ENCODE measurements at regions not wholly inside any gene's neighbourhood (a gene's known extent, or its start where the extent isn't known, plus 50 kb on each side); places are given as distances from the start of the nearest gene placed in this dataset.

- intact Hi-C loops (cut with DNase I), result no loop called here
- no peaks in the 10 kb centered on the region for H3K27me3 ChIP-seq
- no peak overlapping the region for H3K27ac ChIP-seq
- WGBS, 3 donors, result 87 to 94% (median 90%) methylated on average over 2 of the region's 2 CpGs
- H3K36me3 ChIP-seq, result no peaks in the 10 kb centered on the region
- TF ChIP-seq POLR2A (IDR thresholded peaks at IDR 0.05) (no peak), CTCF (IDR thresholded peaks at IDR 0.05) (no peak), EP300 (IDR thresholded peaks at IDR 0.05) (no peak)
- no peaks in the 10 kb centered on the region for H3K9me3 ChIP-seq
- DNase-seq, result no peak
- no peaks in the 10 kb centered on the region for H3K4me1 ChIP-seq (ENCODE audit: insufficient read depth)
- H3K4me3 ChIP-seq, result no peak overlapping the region
Observed at GRCh38 chr4:149277705-149278104, 537.9 kb downstream of the IQCM start.

GRCh38 chr4:149269835-149270234, 545.8 kb downstream of the IQCM start:
- intact Hi-C loops (cut with DNase I), result no loop called here
- H3K27me3 ChIP-seq, result no peaks in the 10 kb centered on the region
- no peaks in the 10 kb centered on the region for H3K36me3 ChIP-seq
- no peak overlapping the region for H3K4me3 ChIP-seq
- no peaks in the 10 kb centered on the region for H3K9me3 ChIP-seq
- TF ChIP-seq CTCF (IDR thresholded peaks at IDR 0.05) (no peak), POLR2A (IDR thresholded peaks at IDR 0.05) (no peak), EP300 (IDR thresholded peaks at IDR 0.05) (no peak)
- H3K27ac ChIP-seq, result no peak overlapping the region
- no peaks in the 10 kb centered on the region for H3K4me1 ChIP-seq (ENCODE audit: insufficient read depth)
- 93 to 94% (median 93%) methylated on average over 1 of the region's 1 CpG for WGBS, 3 donors
- DNase-seq, result no peak

- no peaks in the 10 kb centered on the region for H3K36me3 ChIP-seq
- no peak overlapping the region for H3K27ac ChIP-seq
- H3K4me1 ChIP-seq (ENCODE audit: insufficient read depth), result no peaks in the 10 kb centered on the region
- no peaks in the 10 kb centered on the region for H3K27me3 ChIP-seq
- H3K4me3 ChIP-seq, result no peak overlapping the region
- intact Hi-C loops (cut with DNase I), result no loop called here
- TF ChIP-seq CTCF (IDR thresholded peaks at IDR 0.05) (no peak), EP300 (IDR thresholded peaks at IDR 0.05) (no peak), POLR2A (IDR thresholded peaks at IDR 0.05) (no peak)
- DNase-seq, result no peak
- no peaks in the 10 kb centered on the region for H3K9me3 ChIP-seq
- 76 to 88% (median 79%) methylated on average over 3 of the region's 3 CpGs for WGBS, 3 donors
Observed at GRCh38 chr4:149266301-149266700, 549.3 kb downstream of the IQCM start.

GRCh38 chr4:149265645-149266044, 550.0 kb downstream of the IQCM start:
- H3K27me3 ChIP-seq, result no peaks in the 10 kb centered on the region
- intact Hi-C loops (cut with DNase I), result no loop called here
- 77 to 95% (median 87%) methylated on average over 3 of the region's 3 CpGs for WGBS, 3 donors
- H3K9me3 ChIP-seq, result no peaks in the 10 kb centered on the region
- TF ChIP-seq EP300 (IDR thresholded peaks at IDR 0.05) (no peak), POLR2A (IDR thresholded peaks at IDR 0.05) (no peak), CTCF (IDR thresholded peaks at IDR 0.05) (no peak)
- no peak overlapping the region for H3K27ac ChIP-seq
- H3K4me1 ChIP-seq (ENCODE audit: insufficient read depth), result no peaks in the 10 kb centered on the region
- no peaks in the 10 kb centered on the region for H3K36me3 ChIP-seq
- no peak for DNase-seq
- H3K4me3 ChIP-seq, result no peak overlapping the region
